ENCODE measurements at regions not wholly inside any gene's neighbourhood (a gene's known extent, or its start where the extent isn't known, plus 50 kb on each side); places are given as distances from the start of the nearest gene placed in this dataset.
"Not testable (repeated sequence)": the region's sequence is repeated elsewhere in the genome, so short reads cannot be mapped to it uniquely, and the experiment has no call there.

DNA sequence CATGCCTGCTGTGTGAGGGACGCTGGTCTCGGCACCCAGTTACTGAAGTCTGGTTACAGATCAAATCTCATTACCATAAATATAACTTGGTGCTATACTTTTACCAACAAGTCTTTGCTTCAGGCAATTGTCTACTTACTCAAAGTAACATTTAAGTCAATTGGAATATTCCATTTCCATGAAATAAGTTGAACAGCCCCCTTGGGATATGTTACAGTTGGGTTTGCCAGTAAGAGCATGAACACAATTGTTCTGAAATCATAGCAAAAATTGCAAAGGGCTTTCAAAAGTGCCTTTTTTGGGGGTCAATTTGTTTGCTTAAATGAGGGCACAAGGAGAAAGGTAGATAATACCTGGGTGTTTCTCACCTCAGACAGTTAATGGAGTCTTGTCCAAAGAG lies 170.9 kb upstream of the EXOC2 start:
- ATAC-seq = no peak
- H3K36me3 ChIP-seq = no peaks in the 10 kb centered on the region
- H3K4me3 ChIP-seq = no peak overlapping the region
- H3K4me1 ChIP-seq = no peaks in the 10 kb centered on the region
- H3K9me3 ChIP-seq = no peaks in the 10 kb centered on the region
- H3K27me3 ChIP-seq = peaks cover 3% of the 10 kb centered on the region
- 73 to 74% methylated on average over 2 of the region's 2 CpGs for WGBS, 2 donors (ENCODE audit: low coverage in 1 of 2)
- TF ChIP-seq POLR2A (IDR thresholded peaks at IDR 0.05) (no peak), POLR2AphosphoS5 (IDR thresholded peaks at IDR 0.05) (no peak), EP300 (IDR thresholded peaks at IDR 0.05) (no peak)
- TF ChIP-seq, protein P1, sequence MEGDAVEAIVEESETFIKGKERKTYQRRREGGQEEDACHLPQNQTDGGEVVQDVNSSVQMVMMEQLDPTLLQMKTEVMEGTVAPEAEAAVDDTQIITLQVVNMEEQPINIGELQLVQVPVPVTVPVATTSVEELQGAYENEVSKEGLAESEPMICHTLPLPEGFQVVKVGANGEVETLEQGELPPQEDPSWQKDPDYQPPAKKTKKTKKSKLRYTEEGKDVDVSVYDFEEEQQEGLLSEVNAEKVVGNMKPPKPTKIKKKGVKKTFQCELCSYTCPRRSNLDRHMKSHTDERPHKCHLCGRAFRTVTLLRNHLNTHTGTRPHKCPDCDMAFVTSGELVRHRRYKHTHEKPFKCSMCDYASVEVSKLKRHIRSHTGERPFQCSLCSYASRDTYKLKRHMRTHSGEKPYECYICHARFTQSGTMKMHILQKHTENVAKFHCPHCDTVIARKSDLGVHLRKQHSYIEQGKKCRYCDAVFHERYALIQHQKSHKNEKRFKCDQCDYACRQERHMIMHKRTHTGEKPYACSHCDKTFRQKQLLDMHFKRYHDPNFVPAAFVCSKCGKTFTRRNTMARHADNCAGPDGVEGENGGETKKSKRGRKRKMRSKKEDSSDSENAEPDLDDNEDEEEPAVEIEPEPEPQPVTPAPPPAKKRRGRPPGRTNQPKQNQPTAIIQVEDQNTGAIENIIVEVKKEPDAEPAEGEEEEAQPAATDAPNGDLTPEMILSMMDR (IDR thresholded peaks at IDR 0.05) = no peak
- no peak overlapping the region for H3K27ac ChIP-seq

DNA sequence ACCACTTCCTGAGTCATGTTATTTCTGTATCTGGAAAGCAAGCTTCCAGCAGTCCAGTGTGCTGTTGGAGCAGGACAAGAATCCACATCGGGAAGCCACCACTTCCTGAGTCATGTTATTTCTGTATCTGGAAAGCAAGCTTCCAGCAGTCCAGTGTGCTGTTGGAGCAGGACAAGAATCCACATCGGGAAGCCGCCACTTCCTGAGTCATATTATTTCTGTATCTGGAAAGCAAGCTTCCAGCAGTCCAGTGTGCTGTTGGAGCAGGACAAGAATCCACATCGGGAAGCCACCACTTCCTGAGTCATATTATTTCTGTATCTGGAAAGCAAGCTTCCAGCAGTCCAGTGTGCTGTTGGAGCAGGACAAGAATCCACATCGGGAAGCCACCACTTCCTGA lies 170.2 kb upstream of the EXOC2 start:
- not testable (repeated sequence) for ATAC-seq, H3K9me3 ChIP-seq
- no CpG with 5 or more reads among the region's 5 CpGs for WGBS, 2 donors (ENCODE audit: low coverage in 1 of 2)

DNA sequence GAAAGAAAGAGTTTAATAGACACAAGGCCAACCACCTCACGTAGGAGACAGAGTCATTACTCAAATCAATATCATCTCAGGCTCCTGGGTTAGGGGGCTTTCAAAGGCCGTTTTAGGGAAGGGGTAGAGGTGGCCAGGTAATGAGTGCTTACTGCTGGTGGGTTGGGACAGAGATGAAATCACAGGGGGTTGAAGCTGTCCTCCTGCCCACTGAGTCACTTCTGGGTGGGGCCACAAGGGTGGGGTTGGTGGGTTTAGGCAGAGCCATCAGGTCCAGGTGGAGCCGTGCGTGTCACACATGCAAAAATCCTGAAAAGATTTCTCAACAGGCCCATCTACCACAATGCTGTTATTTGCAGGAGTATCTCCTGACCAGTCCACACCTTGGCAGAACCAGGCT lies 167.0 kb upstream of the EXOC2 start:
- H3K9me3 ChIP-seq = no peaks in the 10 kb centered on the region
- H3K27ac ChIP-seq = no peak overlapping the region
- WGBS, 2 donors (ENCODE audit: low coverage in 1 of 2) = 80 to 92% methylated on average over 1 to 2 of the region's 4 CpGs
- no peak overlapping the region for H3K4me3 ChIP-seq
- ATAC-seq = no peak
- no peaks in the 10 kb centered on the region for H3K36me3 ChIP-seq
- H3K27me3 ChIP-seq = peaks cover 3% of the 10 kb centered on the region
- peaks cover 0 to 3% (median 0%) of the 10 kb centered on the region in 3 donors for H3K4me1 ChIP-seq
- no peak for TF ChIP-seq POLR2A (IDR thresholded peaks at IDR 0.05)
- no peak for TF ChIP-seq POLR2AphosphoS5 (IDR thresholded peaks at IDR 0.05)
- TF ChIP-seq EP300 (IDR thresholded peaks at IDR 0.05) = no peak
- TF ChIP-seq, protein P1 (IDR thresholded peaks at IDR 0.05) = no peak

More for the DNA sequence above, 170.2 kb upstream of the EXOC2 start:
- H3K4me3 ChIP-seq, H3K27ac ChIP-seq, H3K36me3 ChIP-seq, H3K27me3 ChIP-seq, H3K4me1 ChIP-seq: not testable (repeated sequence)

DNA sequence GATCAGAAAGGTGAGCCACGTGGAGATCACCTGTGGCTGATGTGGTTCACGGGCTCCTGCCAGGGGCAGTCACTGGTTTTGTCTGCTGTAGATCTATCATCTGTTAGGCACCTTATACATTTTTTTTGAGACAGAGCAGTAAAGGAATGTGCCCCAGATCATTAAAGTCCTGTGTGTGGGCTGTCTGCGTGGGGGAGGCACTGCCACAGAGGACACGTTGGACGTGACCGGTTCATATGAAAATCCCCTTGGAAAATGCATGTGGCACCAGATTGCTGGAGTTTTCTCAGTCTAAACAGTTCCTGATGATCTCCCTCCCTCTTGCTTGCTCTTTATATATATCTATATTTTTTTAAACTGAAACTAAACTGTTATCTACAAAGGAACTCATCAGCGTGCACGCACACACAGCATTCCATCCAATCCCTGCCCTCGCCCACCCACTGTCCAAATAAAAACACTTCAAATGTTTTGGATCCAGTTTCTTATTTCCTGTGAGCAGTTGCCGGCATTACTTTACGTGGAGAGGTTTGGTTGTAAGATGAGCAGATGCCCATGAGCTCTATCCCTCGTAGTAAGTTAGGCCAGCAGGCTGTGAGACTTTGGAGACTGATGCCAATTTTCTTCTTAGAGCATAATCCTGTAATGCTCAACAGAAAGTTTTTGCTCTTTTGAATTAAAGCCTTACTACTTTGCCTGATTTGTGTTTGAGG lies 161.6 kb upstream of the EXOC2 start:
- no peak for ATAC-seq
- H3K4me3 ChIP-seq = no peak overlapping the region

DNA sequence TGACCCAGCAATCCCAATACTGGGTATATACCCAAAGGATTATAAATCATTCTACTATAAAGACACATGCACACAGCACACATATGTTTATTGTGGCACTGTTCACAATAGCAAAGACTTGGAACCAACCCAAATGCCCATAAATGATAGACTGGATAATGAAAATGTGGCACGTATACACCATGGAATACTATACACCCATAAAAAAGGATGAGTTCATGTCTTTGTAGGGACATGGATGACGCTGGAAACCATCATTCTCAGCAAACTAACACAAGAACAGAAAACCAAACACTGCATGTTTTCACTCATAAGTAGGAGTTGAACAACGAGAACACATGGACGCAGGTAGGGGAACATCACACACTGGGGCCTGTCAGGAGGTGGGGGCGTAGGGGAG lies 159.3 kb upstream of the EXOC2 start:
- not testable (repeated sequence) for H3K27ac ChIP-seq

More for the DNA sequence above, 161.6 kb upstream of the EXOC2 start:
- 24 to 47% methylated on average over 6 to 10 of the region's 12 CpGs for WGBS, 2 donors (ENCODE audit: low coverage in 1 of 2)
- Histone ChIP-seq H3K27me3 (no peaks in the 10 kb centered on the region), H3K27ac (no peak overlapping the region), H3K36me3 (no peaks in the 10 kb centered on the region), H3K4me1 (peaks cover 0 to 8% (median 0%) of the 10 kb centered on the region in 3 donors), H3K9me3 (no peaks in the 10 kb centered on the region)
- TF ChIP-seq POLR2A (IDR thresholded peaks at IDR 0.05) = no peak
- no peak for TF ChIP-seq EP300 (IDR thresholded peaks at IDR 0.05)
- no peak for TF ChIP-seq POLR2AphosphoS5 (IDR thresholded peaks at IDR 0.05)

DNA sequence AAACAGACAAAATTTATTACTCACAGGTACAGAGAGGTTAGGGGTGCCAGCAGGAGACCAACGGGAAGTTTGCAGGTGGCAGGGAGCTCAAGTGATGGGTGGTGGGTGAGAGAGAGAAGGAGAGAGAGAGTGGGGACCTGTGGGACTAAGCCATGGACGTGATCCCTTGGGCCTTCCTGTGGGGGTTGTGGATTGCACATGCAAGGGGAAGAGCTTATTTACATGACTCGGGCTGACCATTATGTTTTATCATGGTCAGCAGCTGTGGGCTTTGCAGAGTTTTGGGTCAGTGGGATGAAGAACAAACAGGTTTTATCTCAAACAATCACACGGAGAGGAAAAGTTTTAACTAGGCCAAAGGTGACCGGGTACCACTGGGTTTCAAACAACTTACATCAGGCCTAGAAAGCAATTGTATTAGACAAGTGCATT lies 156.2 kb upstream of the EXOC2 start:
- no peaks in the 10 kb centered on the region for H3K4me1 ChIP-seq
- no peaks in the 10 kb centered on the region for H3K9me3 ChIP-seq
- 63 to 100% methylated on average over 2 to 5 of the region's 5 CpGs for WGBS, 2 donors (ENCODE audit: low coverage in 1 of 2)
- TF ChIP-seq POLR2AphosphoS5 (IDR thresholded peaks at IDR 0.05) (no peak), EP300 (IDR thresholded peaks at IDR 0.05) (no peak)
- no peak overlapping the region for H3K4me3 ChIP-seq
- H3K27me3 ChIP-seq = no peaks in the 10 kb centered on the region
- no peak for ATAC-seq
- no peaks in the 10 kb centered on the region for H3K36me3 ChIP-seq
- H3K27ac ChIP-seq = no peak overlapping the region

More for the DNA sequence above, 159.3 kb upstream of the EXOC2 start:
- not testable (repeated sequence) for H3K4me1 ChIP-seq, H3K36me3 ChIP-seq, H3K4me3 ChIP-seq, H3K27me3 ChIP-seq, ATAC-seq, H3K9me3 ChIP-seq
- 89 to 92% methylated on average over 3 to 5 of the region's 5 CpGs for WGBS, 2 donors (ENCODE audit: low coverage in 1 of 2)

DNA sequence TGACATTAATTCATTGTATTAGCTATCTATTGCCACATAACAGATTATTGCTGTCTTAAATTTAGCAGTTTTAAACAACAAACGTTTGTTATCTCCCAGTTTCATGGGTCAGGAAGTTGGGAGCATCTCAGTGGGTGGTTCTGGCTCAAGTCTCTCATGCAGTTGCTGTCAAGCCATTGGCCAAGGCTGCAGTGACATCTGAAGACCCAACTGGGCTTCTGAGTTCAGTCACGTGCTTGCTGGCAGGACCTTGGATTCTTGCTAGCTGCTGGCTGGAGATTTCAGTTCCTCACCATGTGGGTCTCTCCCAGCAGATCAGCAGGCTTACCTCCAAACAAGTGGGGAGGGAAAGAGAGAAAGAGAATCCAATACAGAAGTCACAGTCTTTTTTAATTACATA lies 152.6 kb upstream of the EXOC2 start:
- Histone ChIP-seq H3K36me3 (no peaks in the 10 kb centered on the region), H3K27me3 (no peaks in the 10 kb centered on the region), H3K9me3 (no peaks in the 10 kb centered on the region), H3K4me3 (no peak overlapping the region), H3K4me1 (peaks cover 0 to 12% (median 0%) of the 10 kb centered on the region in 3 donors), H3K27ac (no peak overlapping the region)
- 38 to 43% methylated on average over 1 to 2 of the region's 2 CpGs for WGBS, 2 donors (ENCODE audit: low coverage in 1 of 2)
- TF ChIP-seq POLR2AphosphoS5 (IDR thresholded peaks at IDR 0.05) (no peak), EP300 (IDR thresholded peaks at IDR 0.05) (no peak), POLR2A (IDR thresholded peaks at IDR 0.05) (no peak)
- TF ChIP-seq, protein P1 (IDR thresholded peaks at IDR 0.05) = no peak
- ATAC-seq = no peak
